KMS-11 (cell line): ENCODE measurements at regions not wholly inside any gene's neighbourhood (a gene's known extent, or its start where the extent isn't known, plus 50 kb on each side); places are given as distances from the start of the nearest gene placed in this dataset.

Experiments
- H2AFZ ChIP-seq: fragments of 200-600 bp; sonication (generic); 2 replicates; pipeline ENCODE4 v1.6.1; 2016; ENCODE audit warnings: antibody characterized with exemption, mixed run types, low read depth
- H3K27ac ChIP-seq: fragments of 200-600 bp; sonication (generic); 2 replicates; pipeline ENCODE4 v1.6.1; 2016; ENCODE audit warnings: mild to moderate bottlenecking, mixed run types
- H3K27me3 ChIP-seq: fragments of 200-600 bp; sonication (generic); 2 replicates; pipeline ENCODE4 v1.6.1; 2017; ENCODE audit warnings: mild to moderate bottlenecking, low read depth, mixed run types, moderate library complexity; ENCODE audit not compliant: insufficient read depth
- H3K36me3 ChIP-seq: fragments of 200-600 bp; sonication (generic); 2 replicates; pipeline ENCODE4 v1.6.1; 2017; ENCODE audit warnings: mild to moderate bottlenecking, mixed run types; ENCODE audit not compliant: insufficient read depth
- H3K4me1 ChIP-seq: fragments of 200-600 bp; sonication (generic); 2 replicates; pipeline ENCODE4 v1.6.1; 2016; ENCODE audit warnings: mild to moderate bottlenecking, low read depth, mixed run types; ENCODE audit not compliant: poor library complexity, severe bottlenecking
- H3K4me2 ChIP-seq: fragments of 200-600 bp; sonication (generic); 2 replicates; pipeline ENCODE4 v1.7.0; 2016; ENCODE audit warnings: mild to moderate bottlenecking, mixed run types
- H3K4me3 ChIP-seq: fragments of 200-600 bp; sonication (generic); IDR thresholded peaks from 2 replicates; pipeline ENCODE4 v1.6.1; 2017; ENCODE audit warnings: low read depth, low read length, mixed read lengths; ENCODE audit not compliant: insufficient read depth
- H3K79me2 ChIP-seq: fragments of 200-600 bp; sonication (generic); 2 replicates; pipeline ENCODE4 v1.6.1; 2016; ENCODE audit warnings: low read depth, mixed run types; ENCODE audit not compliant: insufficient read depth
- H3K9ac ChIP-seq: fragments of 200-600 bp; sonication (generic); 2 replicates; pipeline ENCODE4 v1.6.1; 2016; ENCODE audit warnings: mild to moderate bottlenecking, mixed run types
- H4K20me1 ChIP-seq: fragments of 200-600 bp; sonication (generic); 2 replicates; pipeline ENCODE4 v1.6.1; 2016; ENCODE audit warnings: mild to moderate bottlenecking, mixed run types; ENCODE audit not compliant: insufficient read depth
- TF ChIP-seq, protein P1 (sequence below): fragments of 200-600 bp; sonication (generic); conservative IDR thresholded peaks from 2 replicates; pipeline ENCODE4 v1.6.1; 2017; ENCODE audit warnings: low read depth, mild to moderate bottlenecking, antibody characterized with exemption, low read length, moderate library complexity, mixed read lengths

DNA sequence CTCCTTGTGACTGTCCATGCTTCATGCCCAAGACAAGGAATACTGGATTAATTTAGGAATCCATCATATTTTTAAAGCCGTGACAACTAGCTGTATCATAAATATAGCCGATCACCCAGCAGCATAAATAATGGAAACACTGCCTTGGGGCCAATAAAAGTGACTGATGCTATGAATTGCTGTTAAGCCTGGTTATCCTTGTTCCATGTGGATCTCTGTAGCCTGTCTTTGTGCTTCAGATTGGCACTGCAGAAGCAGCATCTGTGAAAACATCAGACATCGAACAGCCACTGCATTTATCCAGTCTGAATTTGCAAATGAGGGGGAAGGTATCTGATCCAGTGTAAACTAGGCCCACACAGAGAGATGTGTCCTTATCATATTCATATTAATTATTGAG, 1181.8 kb downstream of the SORCS1 start:
- Histone ChIP-seq H3K36me3 (no peaks in the 10 kb centered on the region), H3K27ac (no peak overlapping the region), H3K4me3 (no peak overlapping the region), H3K27me3 (no peaks in the 10 kb centered on the region), H3K9ac (no peak overlapping the region), H2AFZ (no peak overlapping the region), H4K20me1 (no peaks in the 10 kb centered on the region), H3K4me2 (no peak overlapping the region), H3K79me2 (no peaks in the 10 kb centered on the region), H3K4me1 (no peaks in the 10 kb centered on the region)
- TF ChIP-seq, protein P1, sequence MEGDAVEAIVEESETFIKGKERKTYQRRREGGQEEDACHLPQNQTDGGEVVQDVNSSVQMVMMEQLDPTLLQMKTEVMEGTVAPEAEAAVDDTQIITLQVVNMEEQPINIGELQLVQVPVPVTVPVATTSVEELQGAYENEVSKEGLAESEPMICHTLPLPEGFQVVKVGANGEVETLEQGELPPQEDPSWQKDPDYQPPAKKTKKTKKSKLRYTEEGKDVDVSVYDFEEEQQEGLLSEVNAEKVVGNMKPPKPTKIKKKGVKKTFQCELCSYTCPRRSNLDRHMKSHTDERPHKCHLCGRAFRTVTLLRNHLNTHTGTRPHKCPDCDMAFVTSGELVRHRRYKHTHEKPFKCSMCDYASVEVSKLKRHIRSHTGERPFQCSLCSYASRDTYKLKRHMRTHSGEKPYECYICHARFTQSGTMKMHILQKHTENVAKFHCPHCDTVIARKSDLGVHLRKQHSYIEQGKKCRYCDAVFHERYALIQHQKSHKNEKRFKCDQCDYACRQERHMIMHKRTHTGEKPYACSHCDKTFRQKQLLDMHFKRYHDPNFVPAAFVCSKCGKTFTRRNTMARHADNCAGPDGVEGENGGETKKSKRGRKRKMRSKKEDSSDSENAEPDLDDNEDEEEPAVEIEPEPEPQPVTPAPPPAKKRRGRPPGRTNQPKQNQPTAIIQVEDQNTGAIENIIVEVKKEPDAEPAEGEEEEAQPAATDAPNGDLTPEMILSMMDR, result no peak

DNA sequence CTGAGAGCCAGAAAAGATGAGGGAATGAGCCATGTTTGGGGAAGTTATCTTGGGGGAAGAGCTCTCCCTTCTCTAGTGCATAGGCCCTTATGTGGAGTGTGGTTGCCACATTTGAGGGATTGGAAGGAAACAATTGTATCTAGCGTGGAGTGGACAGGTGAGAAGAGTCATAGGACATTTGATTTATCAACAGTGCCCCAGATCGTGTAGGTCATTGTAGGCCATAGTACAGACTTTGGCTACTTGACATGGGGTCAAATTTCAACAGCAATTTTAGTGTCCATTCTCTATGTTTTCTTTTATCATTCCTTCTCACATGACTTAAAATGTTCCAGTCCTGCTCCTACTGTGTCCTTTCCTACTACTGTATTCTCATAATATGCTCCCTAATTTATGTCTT, 1182.8 kb downstream of the SORCS1 start:
- H3K4me3 ChIP-seq, result no peak overlapping the region
- H3K27ac ChIP-seq, result no peak overlapping the region
- no peaks in the 10 kb centered on the region for H3K36me3 ChIP-seq
- no peak overlapping the region for H2AFZ ChIP-seq
- H3K4me1 ChIP-seq, result no peaks in the 10 kb centered on the region
- TF ChIP-seq, protein P1, result no peak
- no peak overlapping the region for H3K9ac ChIP-seq
- H4K20me1 ChIP-seq, result no peaks in the 10 kb centered on the region
- no peaks in the 10 kb centered on the region for H3K27me3 ChIP-seq
- no peak overlapping the region for H3K4me2 ChIP-seq
- H3K79me2 ChIP-seq, result no peaks in the 10 kb centered on the region

DNA sequence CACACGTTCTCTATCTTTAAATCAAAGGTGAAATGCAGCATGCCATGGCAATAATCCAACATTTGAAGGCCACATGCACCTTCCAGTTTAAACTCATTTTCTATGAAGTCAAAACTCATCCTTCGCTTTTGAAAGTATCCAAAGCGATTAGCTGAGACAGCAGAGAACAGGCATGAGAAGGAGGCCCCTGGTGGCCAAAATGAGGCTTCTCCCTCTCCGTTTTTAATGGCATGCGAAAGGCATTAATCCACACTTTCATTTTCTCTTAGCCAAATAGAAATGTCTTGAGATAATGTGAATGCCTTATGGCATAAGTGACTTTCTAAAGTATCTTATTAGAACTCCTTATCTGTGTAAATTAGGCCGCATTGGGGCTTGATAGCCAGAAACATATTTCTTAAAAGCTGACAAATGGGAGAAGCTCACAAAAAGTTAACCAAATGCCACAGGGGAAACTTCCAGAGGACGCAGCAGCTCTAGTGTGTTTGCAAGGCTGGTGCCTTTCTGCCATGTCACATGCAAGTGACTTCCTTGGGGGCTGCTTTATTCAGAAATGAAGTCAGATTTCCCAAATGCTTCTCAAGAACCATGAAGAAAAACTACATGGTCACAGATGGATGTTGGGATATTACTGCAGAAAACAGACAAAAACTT, 1189.6 kb downstream of the SORCS1 start:
- no peaks in the 10 kb centered on the region for H4K20me1 ChIP-seq
- H3K27me3 ChIP-seq, result no peaks in the 10 kb centered on the region
- TF ChIP-seq, protein P1, result 0 out of 2 replicates have a peak, but pooled peaks have one; percentile 19
- H3K79me2 ChIP-seq, result no peaks in the 10 kb centered on the region
- H3K4me1 ChIP-seq, result no peaks in the 10 kb centered on the region
- H3K4me2 ChIP-seq, result no peak overlapping the region
- H3K9ac ChIP-seq, result no peak overlapping the region
- no peak overlapping the region for H2AFZ ChIP-seq
- H3K36me3 ChIP-seq, result no peaks in the 10 kb centered on the region
- H3K27ac ChIP-seq, result no peak overlapping the region
- H3K4me3 ChIP-seq, result no peak overlapping the region

DNA sequence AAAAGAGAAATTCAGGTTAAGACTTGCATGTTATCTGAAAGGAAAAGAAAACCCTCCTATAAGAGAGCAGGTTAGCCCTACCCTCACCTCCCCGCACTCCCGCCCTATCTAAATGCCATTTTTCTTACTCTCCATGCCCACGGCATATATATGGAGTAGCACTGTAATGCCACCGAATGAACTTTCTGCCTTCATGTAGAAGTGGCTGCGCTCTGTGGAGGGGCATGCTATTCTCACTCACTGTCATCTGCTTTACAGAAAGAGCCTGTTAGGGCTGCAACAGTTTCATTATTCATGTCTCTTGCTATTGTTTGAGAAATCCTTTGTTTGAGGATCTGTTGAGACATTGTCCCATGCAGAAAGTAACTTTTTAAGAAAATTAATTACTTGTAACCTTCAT, 1190.6 kb downstream of the SORCS1 start:
- Histone ChIP-seq H3K36me3 (no peaks in the 10 kb centered on the region), H2AFZ (no peak overlapping the region)
- TF ChIP-seq, protein P1, result no peak

More for the DNA sequence above, 1190.6 kb downstream of the SORCS1 start:
- Histone ChIP-seq H3K27ac (no peak overlapping the region), H4K20me1 (no peaks in the 10 kb centered on the region), H3K4me1 (no peaks in the 10 kb centered on the region), H3K9ac (no peak overlapping the region), H3K4me2 (no peak overlapping the region), H3K27me3 (no peaks in the 10 kb centered on the region), H3K4me3 (no peak overlapping the region), H3K79me2 (no peaks in the 10 kb centered on the region)
